ENCODE measurements at regions not wholly inside any gene's neighbourhood (a gene's known extent, or its start where the extent isn't known, plus 50 kb on each side); places are given as distances from the start of the nearest gene placed in this dataset.

DNA sequence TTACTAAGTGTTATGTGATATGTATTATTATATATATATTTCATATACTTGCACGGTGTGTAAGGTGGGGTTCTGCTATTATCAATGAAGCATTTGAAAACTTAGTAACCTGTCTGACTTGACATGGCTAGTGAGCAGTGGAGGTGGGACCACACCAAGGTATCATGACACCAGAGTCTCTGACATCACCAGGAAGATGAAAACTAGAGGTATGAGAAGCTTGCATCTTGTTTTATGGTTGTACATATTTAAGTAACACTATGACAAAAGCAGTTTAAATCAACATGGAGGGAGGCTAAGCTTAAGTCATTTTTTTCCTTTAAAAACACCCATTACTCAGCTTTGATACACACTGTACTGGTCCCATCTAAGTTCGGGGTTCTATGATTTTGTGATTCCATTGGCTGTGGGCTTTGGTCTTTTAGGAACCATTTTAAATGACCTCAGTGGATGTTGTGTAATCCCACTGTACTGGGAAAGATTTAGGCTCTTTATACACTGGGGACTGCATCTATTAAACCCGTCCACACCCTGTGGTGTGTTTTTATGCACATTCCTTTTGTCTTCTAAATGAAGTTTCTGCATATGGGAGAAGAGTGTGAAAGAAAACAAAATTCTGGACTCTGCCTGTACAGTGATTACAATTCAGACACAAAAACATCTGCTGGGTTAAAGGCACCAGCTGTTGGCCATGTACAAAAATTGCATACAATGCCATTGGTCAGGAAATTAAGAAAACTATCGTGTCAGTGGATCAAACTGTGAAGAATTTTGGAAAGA is 570.6 kb downstream of the SPRY1 start:
- Histone ChIP-seq H3K4me3 (no peak overlapping the region), H3K27me3 (no peaks in the 10 kb centered on the region), H3K36me3 (no peaks in the 10 kb centered on the region), H3K4me1 (no peaks in the 10 kb centered on the region), H3K9me3 (no peaks in the 10 kb centered on the region), H3K27ac (no peak overlapping the region)
- 57 to 65% methylated on average over 4 of the region's 4 CpGs for WGBS, 2 donors
- DNase-seq (ENCODE audit: low spot score in 2 of 2), result no peak
- TF ChIP-seq POLR2A (IDR thresholded peaks at IDR 0.05), result no peak
- peak in 1 of 2 donors; percentile 7 for TF ChIP-seq EP300 (IDR thresholded peaks at IDR 0.05)

GRCh38 chr4:123972031-123972430 is 575.4 kb downstream of the SPRY1 start:
- no peaks in the 10 kb centered on the region for H3K27me3 ChIP-seq
- H3K36me3 ChIP-seq, result no peaks in the 10 kb centered on the region
- H3K27ac ChIP-seq, result no peak overlapping the region
- TF ChIP-seq CTCF (IDR thresholded peaks at IDR 0.05), result no peak
- no peak for TF ChIP-seq EP300 (IDR thresholded peaks at IDR 0.05)
- no peak for TF ChIP-seq POLR2A (IDR thresholded peaks at IDR 0.05)
- 54 to 80% methylated on average over 1 of the region's 1 CpG for WGBS, 2 donors
- H3K9me3 ChIP-seq, result no peaks in the 10 kb centered on the region
- no peak for DNase-seq (ENCODE audit: low spot score in 2 of 2)
- peaks cover 0 to 19% (median 0%) of the 10 kb centered on the region in 4 donors for H3K4me1 ChIP-seq
- no peak overlapping the region for H3K4me3 ChIP-seq

GRCh38 chr4:123974386-123975149 is 578.0 kb downstream of the SPRY1 start:
- H3K27me3 ChIP-seq, result no peaks in the 10 kb centered on the region
- no peak for DNase-seq (ENCODE audit: low spot score in 2 of 2)
- no peak overlapping the region for H3K27ac ChIP-seq
- peaks cover 0 to 9% (median 2%) of the 10 kb centered on the region in 4 donors for H3K9me3 ChIP-seq
- H3K4me1 ChIP-seq, result peaks cover 0 to 20% (median 0%) of the 10 kb centered on the region in 4 donors
- H3K36me3 ChIP-seq, result no peaks in the 10 kb centered on the region
- TF ChIP-seq POLR2A (IDR thresholded peaks at IDR 0.05), result no peak
- TF ChIP-seq EP300 (IDR thresholded peaks at IDR 0.05), result no peak
- TF ChIP-seq CTCF (IDR thresholded peaks at IDR 0.05), result no peak
- 64 to 73% methylated on average over 2 of the region's 2 CpGs for WGBS, 2 donors
- no peak overlapping the region for H3K4me3 ChIP-seq

GRCh38 chr4:123976285-123976684 is 579.7 kb downstream of the SPRY1 start:
- no peaks in the 10 kb centered on the region for H3K36me3 ChIP-seq
- no peaks in the 10 kb centered on the region for H3K27me3 ChIP-seq
- 30 to 36% methylated on average over 7 of the region's 7 CpGs for WGBS, 2 donors
- H3K4me3 ChIP-seq, result no peak overlapping the region
- H3K27ac ChIP-seq, result no peak overlapping the region
- no peak for TF ChIP-seq CTCF (IDR thresholded peaks at IDR 0.05)
- no peak for TF ChIP-seq POLR2A (IDR thresholded peaks at IDR 0.05)
- TF ChIP-seq EP300 (IDR thresholded peaks at IDR 0.05), result no peak
- H3K4me1 ChIP-seq, result peaks cover 0 to 20% (median 0%) of the 10 kb centered on the region in 4 donors
- peaks cover 0 to 13% (median 2%) of the 10 kb centered on the region in 4 donors for H3K9me3 ChIP-seq
- no peak for DNase-seq (ENCODE audit: low spot score in 2 of 2)

DNA sequence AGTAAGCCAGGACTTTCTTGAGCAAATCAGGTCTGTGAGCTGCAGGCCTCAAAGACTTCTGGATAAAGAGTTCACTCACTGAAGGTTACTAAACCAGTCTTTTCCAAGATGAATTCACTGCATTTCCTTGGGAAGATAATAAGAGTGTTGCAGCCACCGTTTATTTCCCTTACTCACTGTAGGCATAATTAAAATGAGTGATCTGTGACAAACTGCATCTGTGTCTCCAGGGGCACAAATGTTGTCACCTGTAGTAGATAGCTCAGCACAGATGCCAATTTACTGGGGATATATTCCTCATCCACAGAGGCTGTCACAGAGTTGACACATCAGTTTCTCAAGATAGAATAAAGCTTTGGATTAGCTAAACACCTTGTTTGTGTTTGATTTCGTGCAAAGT is 580.2 kb downstream of the SPRY1 start:
- Histone ChIP-seq H3K9me3 (peaks cover 0 to 13% (median 2%) of the 10 kb centered on the region in 4 donors), H3K4me1 (peaks cover 0 to 20% (median 0%) of the 10 kb centered on the region in 4 donors), H3K27ac (no peak overlapping the region), H3K4me3 (no peak overlapping the region), H3K27me3 (no peaks in the 10 kb centered on the region), H3K36me3 (no peaks in the 10 kb centered on the region)
- TF ChIP-seq EP300 (IDR thresholded peaks at IDR 0.05) (no peak), POLR2A (IDR thresholded peaks at IDR 0.05) (no peak), CTCF (IDR thresholded peaks at IDR 0.05) (no peak)
- DNase-seq (ENCODE audit: low spot score in 2 of 2), result no peak
- WGBS, 2 donors, result 51 to 52% methylated on average over 2 of the region's 2 CpGs
